CD14-positive monocyte (primary cell): ENCODE measurements at regions not wholly inside any gene's neighbourhood (a gene's known extent, or its start where the extent isn't known, plus 50 kb on each side); places are given as distances from the start of the nearest gene placed in this dataset.

Experiments used
- DNase-seq, 3 donors: peaks; one replicate each; pipeline ENCODE4 v3.0.0-alpha.2; 2011 to 2022
- H2AFZ ChIP-seq: 2 replicates; pipeline ENCODE4 v1.6.0; 2012; ENCODE audit warnings: mild to moderate bottlenecking, low read depth, low read length, inconsistent platforms; ENCODE audit not compliant: insufficient read depth, poor library complexity, severe bottlenecking
- H3K27ac ChIP-seq, 2 donors: 1 replicate in 1 of 2; 2 replicates in 1 of 2; pipeline ENCODE4 v1.5.1; 2012 to 2013; ENCODE audit warnings: low read length in 2 of 2, control low read depth in 1 of 2, inconsistent platforms in 1 of 2, low read depth in 1 of 2, mild to moderate bottlenecking in 1 of 2
- H3K27me3 ChIP-seq, 2 donors: one replicate each; pipeline versions ENCODE4 v1.6.0 to v1.6.1; 2011 to 2013; ENCODE audit warnings: low read length in 2 of 2; ENCODE audit not compliant: control insufficient read depth in 2 of 2, insufficient read depth in 2 of 2
- H3K36me3 ChIP-seq, 2 donors: replicated peaks in 1 of 2; 1 replicate in 1 of 2; 2 replicates in 1 of 2; pipeline versions ENCODE4 v1.5.1 to v1.6.1; 2012 to 2013; ENCODE audit warnings: low read length in 2 of 2, control low read depth in 1 of 2, inconsistent platforms in 1 of 2, mild to moderate bottlenecking in 1 of 2; ENCODE audit not compliant: insufficient read depth in 2 of 2, control insufficient read depth in 1 of 2
- H3K4me1 ChIP-seq, 2 donors: 1 replicate in 1 of 2; 2 replicates in 1 of 2; pipeline versions ENCODE4 v1.5.1 to v1.6.1; 2012 to 2013; ENCODE audit warnings: low read length in 2 of 2, control low read depth in 1 of 2, inconsistent platforms in 1 of 2, mild to moderate bottlenecking in 1 of 2, moderate library complexity in 1 of 2; ENCODE audit not compliant: insufficient read depth in 2 of 2, control insufficient read depth in 1 of 2
- H3K4me2 ChIP-seq: replicated peaks from 2 replicates; pipeline ENCODE3; 2012; ENCODE audit warnings: low read length, moderate library complexity, mild to moderate bottlenecking; ENCODE audit not compliant: poor library complexity, severe bottlenecking; ENCODE audit errors: extremely low read depth
- H3K4me3 ChIP-seq, 3 experiments: fragments of 200-600 bp in 1 of 3; sonication (generic) in 1 of 3; replicated peaks in 1 of 3; 1 replicate in 2 of 3; 2 replicates in 1 of 3; pipeline ENCODE4 v1.5.1; 2011 to 2013; ENCODE audit warnings: low read length in 3 of 3, mild to moderate bottlenecking in 3 of 3, control low read depth in 2 of 3, low read depth in 2 of 3, inconsistent platforms in 1 of 3, moderate library complexity in 1 of 3
- H3K79me2 ChIP-seq: 2 replicates; pipeline ENCODE4 v1.6.0; 2012; ENCODE audit warnings: mild to moderate bottlenecking, control low read depth, inconsistent platforms, low read length, moderate library complexity; ENCODE audit not compliant: insufficient read depth
- H3K9ac ChIP-seq: 2 replicates; pipeline ENCODE4 v1.6.0; 2017; ENCODE audit warnings: low read length, mild to moderate bottlenecking; ENCODE audit not compliant: insufficient read depth, poor library complexity, severe bottlenecking
- H3K9me3 ChIP-seq, 2 donors: replicated peaks in 1 of 2; 1 replicate in 1 of 2; 2 replicates in 1 of 2; pipeline versions ENCODE4 v1.5.1 to v1.6.1; 2012 to 2013; ENCODE audit warnings: low read length in 2 of 2, control low read depth in 1 of 2; ENCODE audit not compliant: control insufficient read depth in 1 of 2, insufficient read depth in 1 of 2
- H4K20me1 ChIP-seq: 2 replicates; pipeline ENCODE4 v1.6.0; 2012; ENCODE audit warnings: mild to moderate bottlenecking, low read length, control low read depth, moderate library complexity; ENCODE audit not compliant: insufficient read depth
- H3K27ac Mint-ChIP-seq, 7 donors: one replicate each; pipeline ENCODE4 v1.8.0; 2020; ENCODE audit warnings: mild to moderate bottlenecking in 7 of 7, mixed read lengths in 7 of 7, moderate library complexity in 6 of 7, inconsistent platforms in 2 of 7
- H3K27me3 Mint-ChIP-seq, 3 donors: one replicate each; pipeline ENCODE4 v1.8.0; 2021 to 2022; ENCODE audit warnings: low read depth in 3 of 3, mild to moderate bottlenecking in 3 of 3, mixed read lengths in 3 of 3, moderate library complexity in 3 of 3, inconsistent platforms in 1 of 3
- H3K36me3 Mint-ChIP-seq, 2 donors: one replicate each; pipeline ENCODE4 v1.8.0; 2020; ENCODE audit warnings: mixed read lengths in 2 of 2, inconsistent platforms in 1 of 2, mild to moderate bottlenecking in 1 of 2
- H3K4me1 Mint-ChIP-seq: one replicate; pipeline ENCODE4 v1.8.0; 2020; ENCODE audit warnings: mild to moderate bottlenecking, mixed read lengths
- H3K4me3 Mint-ChIP-seq, 2 donors: one replicate each; pipeline ENCODE4 v1.8.0; 2020; ENCODE audit warnings: mild to moderate bottlenecking in 2 of 2, mixed read lengths in 2 of 2, moderate library complexity in 1 of 2
- H3K9me3 Mint-ChIP-seq, 7 donors: one replicate each; pipeline ENCODE4 v1.8.0; 2020 to 2022; ENCODE audit warnings: mixed read lengths in 7 of 7, mild to moderate bottlenecking in 6 of 7, moderate library complexity in 6 of 7, inconsistent platforms in 2 of 7
- CTCF ChIP-seq: fragments of 200-600 bp; IDR thresholded peaks from one replicate; pipeline ENCODE4 v1.8.0; 2022; ENCODE audit warnings: antibody characterized with exemption, mild to moderate bottlenecking
- WGBS: methylation state at CpG from one replicate; pipeline ENCODE4 v1.1.5; 2013; ENCODE audit warnings: missing lambda C conversion rate; ENCODE audit not compliant: insufficient coverage; 5-methylcytosine and 5-hydroxymethylcytosine counted together
- intact Hi-C, 2 donors: fragments of 100-400 bp; cut with micrococcal nuclease; formaldehyde crosslinking; loops; one replicate each; pipeline versions ENCODE4 v1.15.0 to v1.15.1; 2023

GRCh38 chr5:104061707-104062106 lies 499.1 kb upstream of the NUDT12 start:
- Histone ChIP-seq H3K27me3 (no peaks in the 10 kb centered on the region), H3K4me1 (no peaks in the 10 kb centered on the region), H2AFZ (no peak overlapping the region), H3K36me3 (no peaks in the 10 kb centered on the region), H3K27ac (no peak overlapping the region), H3K9ac (no peak overlapping the region), H3K9me3 (peaks cover 7 to 13% of the 10 kb centered on the region in 2 donors), H3K79me2 (no peaks in the 10 kb centered on the region), H3K4me3 (no peak overlapping the region), H4K20me1 (no peaks in the 10 kb centered on the region), H3K4me2 (no peak overlapping the region)
- 67% methylated on average over 3 of the region's 3 CpGs for WGBS
- H3K4me3 Mint-ChIP-seq: no peak overlapping the region
- no peak for TF ChIP-seq CTCF
- DNase-seq: no peak
- intact Hi-C loops: no loop called here
- H3K4me1 Mint-ChIP-seq: no peaks in the 10 kb centered on the region
- no peaks in the 10 kb centered on the region for H3K36me3 Mint-ChIP-seq
- H3K27ac Mint-ChIP-seq: no peak overlapping the region
- H3K27me3 Mint-ChIP-seq: no peaks in the 10 kb centered on the region
- peaks cover 5 to 18% (median 6%) of the 10 kb centered on the region in 7 donors for H3K9me3 Mint-ChIP-seq

- H3K4me3 Mint-ChIP-seq: no peak overlapping the region
- no peak overlapping the region for H3K4me3 ChIP-seq
- no peak overlapping the region for H2AFZ ChIP-seq
- H3K36me3 Mint-ChIP-seq: no peaks in the 10 kb centered on the region
- intact Hi-C loops: no loop called here
- H3K27ac ChIP-seq: no peak overlapping the region
- no peaks in the 10 kb centered on the region for H3K36me3 ChIP-seq
- no CpG with 5 or more reads among the region's 2 CpGs for WGBS
- DNase-seq: no peak
- H3K4me2 ChIP-seq: no peak overlapping the region
- H3K4me1 ChIP-seq: no peaks in the 10 kb centered on the region
- H3K4me1 Mint-ChIP-seq: no peaks in the 10 kb centered on the region
- peaks cover 0 to 13% of the 10 kb centered on the region in 2 donors for H3K9me3 ChIP-seq
- no peaks in the 10 kb centered on the region for H4K20me1 ChIP-seq
- H3K27me3 ChIP-seq: no peaks in the 10 kb centered on the region
- peaks cover 0 to 9% (median 7%) of the 10 kb centered on the region in 7 donors for H3K9me3 Mint-ChIP-seq
- no peak for TF ChIP-seq CTCF
- H3K27me3 Mint-ChIP-seq: peaks cover 0 to 2% (median 0%) of the 10 kb centered on the region in 3 donors
- H3K9ac ChIP-seq: no peak overlapping the region
- no peaks in the 10 kb centered on the region for H3K79me2 ChIP-seq
- no peak overlapping the region for H3K27ac Mint-ChIP-seq
Measured at GRCh38 chr5:104053353-104053649, 490.7 kb upstream of the NUDT12 start.
